K562 (cell line): ENCODE measurements at regions not wholly inside any gene's neighbourhood (a gene's known extent, or its start where the extent isn't known, plus 50 kb on each side); places are given as distances from the start of the nearest gene placed in this dataset.

Source experiments
- AFF4 ChIP-seq: sonication (generic); formaldehyde crosslinking; IDR thresholded peaks from 2 replicates; pipeline ENCODE4 v1.8.0; 2023; ENCODE audit warnings: mild to moderate bottlenecking, missing genetic modification reagents
- CCAR2 ChIP-seq: fragments of 200-400 bp; formaldehyde crosslinking; IDR thresholded peaks from 2 replicates; pipeline ENCODE4 v1.6.1; 2017; ENCODE audit warnings: mild to moderate bottlenecking, low read depth, low read length
- FOSL1 ChIP-seq: fragments of 200-800 bp; sonication (Bioruptor generic); conservative IDR thresholded peaks from 2 replicates; pipeline ENCODE4 v1.6.1; 2016; ENCODE audit warnings: missing genetic modification characterization, missing compliant biosample characterization
- HNRNPL ChIP-seq: fragments of 200-400 bp; formaldehyde crosslinking; IDR thresholded peaks from 2 replicates; pipeline ENCODE4 v1.6.1; 2017; ENCODE audit warnings: low read depth, mild to moderate bottlenecking, low read length
- MCM3 ChIP-seq: fragments of 450-650 bp; IDR thresholded peaks from 2 replicates; pipeline ENCODE4 v1.6.1; 2016
- MED1 ChIP-seq: sonication (generic); formaldehyde crosslinking; IDR thresholded peaks from 2 replicates; pipeline ENCODE4 v1.8.1; 2023; ENCODE audit warnings: missing genetic modification reagents, borderline replicate concordance
- NBN ChIP-seq: fragments of 450-650 bp; IDR thresholded peaks from 2 replicates; pipeline ENCODE4 v1.6.1; 2016; ENCODE audit warnings: low read depth, mild to moderate bottlenecking
- NCOA6 ChIP-seq: fragments of 450-650 bp; IDR thresholded peaks from 2 replicates; pipeline ENCODE4 v1.6.1; 2017; ENCODE audit warnings: mild to moderate bottlenecking
- NUFIP1 ChIP-seq: fragments of 450-650 bp; IDR thresholded peaks from 2 replicates; pipeline ENCODE4 v1.6.1; 2018; ENCODE audit not compliant: partially characterized antibody
- PKNOX1 ChIP-seq: fragments of 450-650 bp; IDR thresholded peaks from 2 replicates; pipeline ENCODE4 v1.6.1; 2016
- POLR3G ChIP-seq: IDR thresholded peaks from 2 replicates; pipeline ENCODE4 v1.6.1; 2011; ENCODE audit not compliant: insufficient read length, insufficient replicate concordance; ENCODE audit errors: extremely low read depth
- RB1 ChIP-seq: fragments of 450-650 bp; IDR thresholded peaks from 2 replicates; pipeline ENCODE4 v1.6.1; 2017; ENCODE audit warnings: low read depth, mild to moderate bottlenecking
- SPI1 ChIP-seq: IDR thresholded peaks from 2 replicates; pipeline ENCODE4 v1.6.1; 2011; ENCODE audit warnings: low read depth, low read length, control low read depth, borderline replicate concordance
- SREBF1 ChIP-seq: fragments of 150-350 bp; IDR thresholded peaks from 2 replicates; pipeline ENCODE4 v1.6.1; 2014; ENCODE audit warnings: antibody characterized with exemption, low read depth, low read length, borderline replicate concordance
- TEAD4 ChIP-seq, 2 experiments: sonication (generic) in 1 of 2; formaldehyde crosslinking in 1 of 2; IDR thresholded peaks; 2 replicates each; pipeline versions ENCODE4 v1.6.1 to v1.8.0; 2012 to 2022; ENCODE audit warnings: borderline replicate concordance in 1 of 2, inconsistent platforms in 1 of 2, low read length in 1 of 2, mild to moderate bottlenecking in 1 of 2, missing genetic modification reagents in 1 of 2
- ZHX1 ChIP-seq: fragments of 150-350 bp; conservative IDR thresholded peaks from 2 replicates; pipeline ENCODE4 v1.6.1; 2014; ENCODE audit warnings: low read length
- ZNF174 ChIP-seq: fragments of 250-450 bp; sonication (Bioruptor Pico); IDR thresholded peaks from 2 replicates; pipeline ENCODE4 v1.4.0; 2020; ENCODE audit warnings: mild to moderate bottlenecking
- ZNF408 ChIP-seq: fragments of 250-450 bp; sonication (Bioruptor Pico); IDR thresholded peaks from 2 replicates; pipeline ENCODE4 v1.4.0; 2020; ENCODE audit warnings: low read depth, mild to moderate bottlenecking, moderate library complexity
- ZNF57 ChIP-seq: fragments of 450-650 bp; formaldehyde crosslinking; IDR thresholded peaks from 2 replicates; pipeline ENCODE4 v1.4.0; 2020; ENCODE audit warnings: mild to moderate bottlenecking, moderate library complexity
- ZNF75A ChIP-seq: fragments of 450-650 bp; formaldehyde crosslinking; IDR thresholded peaks from 2 replicates; pipeline ENCODE4 v1.4.0; 2020; ENCODE audit warnings: mild to moderate bottlenecking
- ZNF778 ChIP-seq: fragments of 450-650 bp; formaldehyde crosslinking; IDR thresholded peaks from 2 replicates; pipeline ENCODE4 v1.4.0; 2020; ENCODE audit warnings: mild to moderate bottlenecking, moderate library complexity
- TF ChIP-seq, protein P1 (sequence below): fragments of 250-450 bp; sonication (Bioruptor Pico); IDR thresholded peaks from 2 replicates; pipeline ENCODE4 v1.5.0; 2020; ENCODE audit warnings: mild to moderate bottlenecking

- TF ChIP-seq AFF4 (no peak), ZNF75A (CRISPR knock-in tag) (no peak), ZNF408 (CRISPR knock-in tag) (no peak), ZNF174 (CRISPR knock-in tag) (no peak), ZNF57 (no peak), FOSL1 (tag) (peak; percentile 76), SREBF1 (no peak), POLR3G (no peak), HNRNPL (no peak), NUFIP1 (no peak), ZNF778 (CRISPR knock-in tag) (no peak), NBN (no peak), SPI1 (peak; percentile 39; the same call in 1 of the 2 replicates), PKNOX1 (peak; percentile 87), CCAR2 (no peak), NCOA6 (no peak), MCM3 (no peak), ZHX1 (no peak), MED1 (CRISPR knock-in tag) (no peak), TEAD4 (IDR thresholded peaks at IDR 0.05; ENCODE audit: low read length) (peak; percentile 32; the same call in 1 of the 2 replicates), TEAD4 (CRISPR knock-in tag; IDR thresholded peaks at IDR 0.05; ENCODE audit: borderline replicate concordance) (no peak), RB1 (no peak)
- TF ChIP-seq, protein P1, sequence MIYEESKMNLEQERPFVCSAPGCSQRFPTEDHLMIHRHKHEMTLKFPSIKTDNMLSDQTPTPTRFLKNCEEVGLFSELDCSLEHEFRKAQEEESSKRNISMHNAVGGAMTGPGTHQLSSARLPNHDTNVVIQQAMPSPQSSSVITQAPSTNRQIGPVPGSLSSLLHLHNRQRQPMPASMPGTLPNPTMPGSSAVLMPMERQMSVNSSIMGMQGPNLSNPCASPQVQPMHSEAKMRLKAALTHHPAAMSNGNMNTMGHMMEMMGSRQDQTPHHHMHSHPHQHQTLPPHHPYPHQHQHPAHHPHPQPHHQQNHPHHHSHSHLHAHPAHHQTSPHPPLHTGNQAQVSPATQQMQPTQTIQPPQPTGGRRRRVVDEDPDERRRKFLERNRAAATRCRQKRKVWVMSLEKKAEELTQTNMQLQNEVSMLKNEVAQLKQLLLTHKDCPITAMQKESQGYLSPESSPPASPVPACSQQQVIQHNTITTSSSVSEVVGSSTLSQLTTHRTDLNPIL (CRISPR knock-in tag) = no peak
These were observed 103.0 kb upstream of the LSM8 start (continued) for GRCh38 chr7:118080947-118081346.
